ENCODE measurements at regions not wholly inside any gene's neighbourhood (a gene's known extent, or its start where the extent isn't known, plus 50 kb on each side); places are given as distances from the start of the nearest gene placed in this dataset.

GRCh38 chr4:123956204-123956603 lies 559.6 kb downstream of the SPRY1 start:
- no peak for DNase-seq

- no peak for DNase-seq
Observed at GRCh38 chr4:123966990-123967769, 570.6 kb downstream of the SPRY1 start.

GRCh38 chr4:123972031-123972430 lies 575.4 kb downstream of the SPRY1 start:
- DNase-seq = no peak

DNA sequence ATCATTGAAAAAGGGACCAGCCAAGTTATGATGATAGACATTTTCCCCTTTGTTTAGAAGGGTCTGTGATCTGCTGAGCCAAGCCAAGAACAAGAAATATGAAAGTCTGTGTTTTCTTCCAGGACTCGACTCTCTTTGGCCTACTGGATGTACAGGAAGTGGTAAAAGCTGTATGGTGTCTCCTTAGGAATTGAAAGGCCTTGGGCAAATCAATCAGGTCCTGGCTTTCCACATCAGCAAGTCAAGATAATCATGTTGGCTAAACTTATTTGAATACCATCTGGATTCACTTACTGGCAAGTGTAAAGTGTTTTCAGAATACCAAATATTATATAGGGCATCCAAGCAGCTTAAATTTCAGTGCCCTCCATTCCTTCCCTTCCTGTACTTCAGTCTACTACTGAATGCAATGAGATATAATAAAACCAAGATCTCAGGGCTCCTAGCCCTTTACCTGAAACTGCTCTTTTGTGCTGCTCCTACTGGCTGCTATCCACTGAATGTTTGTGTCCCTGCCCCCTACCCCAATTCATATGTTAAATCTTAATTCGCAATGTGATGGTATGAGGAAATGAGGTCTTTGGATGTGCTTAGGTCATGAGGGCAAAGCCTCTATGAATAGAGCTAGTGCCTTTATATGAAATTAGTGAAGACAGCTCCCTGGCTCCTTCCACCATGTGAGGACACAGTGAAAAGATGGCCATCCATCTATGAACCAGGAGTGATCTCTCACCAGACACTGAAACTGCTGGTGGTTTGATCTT lies 578.0 kb downstream of the SPRY1 start:
- no peak for DNase-seq

DNA sequence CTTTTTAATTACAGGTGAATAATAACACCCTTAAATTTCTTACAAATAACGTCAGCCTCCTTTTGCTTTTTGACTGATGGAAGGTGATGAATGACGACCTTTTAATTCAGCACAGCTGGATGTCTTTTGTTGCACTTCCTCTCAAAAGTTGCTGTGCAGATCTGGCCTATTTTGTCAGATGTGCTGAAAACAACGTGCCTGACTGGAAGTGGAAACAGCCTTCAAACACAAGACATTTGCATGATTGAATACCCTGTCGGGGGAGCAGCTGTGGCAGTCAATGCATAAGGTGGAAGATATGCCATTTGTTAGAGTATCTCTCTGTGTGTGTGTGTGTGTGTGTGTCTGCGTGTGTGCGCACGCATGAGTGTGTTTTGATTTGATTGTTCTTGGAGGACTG lies 579.7 kb downstream of the SPRY1 start:
- DNase-seq = no peak

DNA sequence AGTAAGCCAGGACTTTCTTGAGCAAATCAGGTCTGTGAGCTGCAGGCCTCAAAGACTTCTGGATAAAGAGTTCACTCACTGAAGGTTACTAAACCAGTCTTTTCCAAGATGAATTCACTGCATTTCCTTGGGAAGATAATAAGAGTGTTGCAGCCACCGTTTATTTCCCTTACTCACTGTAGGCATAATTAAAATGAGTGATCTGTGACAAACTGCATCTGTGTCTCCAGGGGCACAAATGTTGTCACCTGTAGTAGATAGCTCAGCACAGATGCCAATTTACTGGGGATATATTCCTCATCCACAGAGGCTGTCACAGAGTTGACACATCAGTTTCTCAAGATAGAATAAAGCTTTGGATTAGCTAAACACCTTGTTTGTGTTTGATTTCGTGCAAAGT lies 580.2 kb downstream of the SPRY1 start:
- no peak for DNase-seq

DNA sequence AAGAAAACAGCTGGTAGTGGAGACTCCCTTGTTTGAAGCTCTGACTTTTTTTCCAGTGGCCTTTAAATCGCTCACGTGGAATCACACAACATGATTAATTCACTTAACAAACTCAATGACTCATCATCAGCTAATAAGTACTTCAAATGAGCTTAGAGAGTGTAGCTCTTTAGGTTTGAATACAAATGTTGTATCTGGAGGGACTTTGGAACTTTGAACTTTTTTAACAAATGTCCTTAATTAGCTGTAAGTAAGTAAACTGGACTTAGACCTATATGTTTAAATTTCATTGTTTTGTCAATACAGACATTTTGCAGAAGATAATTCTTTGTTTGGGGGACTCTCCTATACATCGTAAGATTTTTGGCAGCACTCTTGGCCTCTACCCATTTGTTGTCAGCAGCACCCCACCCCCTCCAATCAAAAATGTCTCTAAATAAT lies 581.1 kb downstream of the SPRY1 start:
- DNase-seq = no peak

DNA sequence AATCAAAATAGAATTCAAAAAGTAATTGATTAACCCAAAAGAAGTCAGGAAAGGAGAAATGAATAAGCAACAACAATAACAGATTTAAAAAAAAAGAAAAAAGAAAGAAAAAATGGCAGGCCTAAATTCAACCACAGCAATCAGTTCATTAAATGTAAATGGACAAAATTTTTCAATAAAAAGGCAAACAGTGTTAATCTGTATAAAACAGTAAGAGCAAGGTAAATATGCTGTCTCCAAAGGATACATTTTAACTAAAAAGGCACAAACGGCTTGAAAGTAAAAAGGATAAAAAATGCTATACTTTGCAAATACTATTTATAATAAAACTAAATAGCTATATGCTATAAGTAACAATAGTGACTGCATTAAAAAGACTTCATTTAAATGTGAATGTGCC lies 582.0 kb downstream of the SPRY1 start:
- no peak for DNase-seq

DNA sequence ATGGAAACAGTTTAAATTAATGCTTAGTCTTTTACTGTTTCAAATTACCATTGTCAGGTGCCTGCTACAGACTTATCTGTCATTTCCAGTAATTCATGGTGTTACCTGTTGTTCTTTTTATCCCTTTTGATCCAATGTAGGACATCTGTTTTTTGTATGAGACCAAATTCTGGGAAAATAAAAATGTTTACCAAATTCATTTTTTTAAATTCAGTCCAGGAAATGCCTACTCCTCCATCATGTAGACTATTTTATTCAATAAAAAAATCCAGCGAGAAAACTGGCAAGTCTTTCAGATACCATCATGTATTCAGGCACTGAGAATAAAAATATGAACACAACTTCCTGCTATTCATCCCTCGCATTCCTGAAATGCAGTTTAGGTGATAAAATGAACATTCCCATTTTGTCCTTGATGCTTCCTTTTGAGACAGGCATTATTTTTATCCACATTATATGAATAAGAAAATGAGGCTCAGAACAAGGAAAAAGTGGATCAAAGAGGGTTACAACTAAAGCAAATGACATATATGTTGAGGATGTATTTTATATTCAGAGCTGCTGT lies 584.2 kb downstream of the SPRY1 start:
- DNase-seq = no peak

- DNase-seq = no peak
Observed at GRCh38 chr4:123984886-123985285, 588.3 kb downstream of the SPRY1 start.

DNA sequence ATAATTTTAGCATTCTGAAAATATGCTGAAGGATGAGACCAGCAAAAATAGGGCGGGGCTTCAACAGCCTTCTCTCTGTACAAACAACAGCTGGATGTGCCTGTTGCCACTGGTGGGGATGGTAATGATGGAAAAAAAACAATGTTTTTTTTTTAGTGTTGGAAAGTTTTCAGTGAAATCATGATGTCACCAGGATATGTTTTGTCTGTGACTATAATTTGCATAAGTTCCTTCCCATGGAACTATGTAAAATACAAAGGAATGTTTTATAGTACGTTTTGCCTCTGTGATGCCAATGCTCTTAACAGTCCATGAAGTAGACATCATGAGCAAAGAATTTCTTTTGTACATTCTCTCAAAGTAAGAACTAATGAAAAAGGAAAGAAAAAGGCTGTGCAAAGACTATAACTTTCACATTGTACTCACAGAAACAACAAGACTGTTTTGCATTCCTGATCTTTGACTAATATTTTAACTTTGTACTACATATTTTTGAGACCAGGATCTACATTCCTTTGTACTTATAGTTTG lies 589.7 kb downstream of the SPRY1 start:
- no peak for DNase-seq

GRCh38 chr4:123987408-123987807 lies 590.8 kb downstream of the SPRY1 start:
- no peak for DNase-seq

DNA sequence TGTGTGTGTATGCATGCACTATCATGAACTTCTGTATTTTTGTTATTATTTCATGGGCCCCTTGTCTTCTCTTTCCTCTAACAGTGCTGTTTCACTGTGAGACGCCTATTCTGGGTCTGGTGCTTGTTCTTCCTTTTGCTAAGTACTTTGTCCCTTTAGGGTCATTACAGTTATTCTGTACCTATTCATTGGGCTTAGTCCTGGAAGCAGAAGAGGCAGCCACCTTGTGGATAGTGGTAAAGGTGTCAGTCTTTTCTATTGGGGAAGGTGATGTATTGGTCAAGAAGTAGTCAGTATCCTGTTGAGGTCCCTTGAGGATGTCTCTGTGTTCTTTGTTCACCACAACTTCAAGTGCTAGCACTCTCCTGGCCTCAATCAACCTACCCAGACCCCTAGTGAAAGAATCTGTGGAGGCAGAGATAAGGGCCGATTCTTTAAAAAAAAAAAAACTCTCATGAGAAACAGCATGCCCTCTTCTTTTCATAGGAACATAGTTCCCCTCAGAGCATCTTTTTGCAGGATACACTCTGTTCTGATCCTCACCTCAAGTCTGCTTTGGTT lies 593.8 kb downstream of the SPRY1 start:
- DNase-seq = no peak

DNA sequence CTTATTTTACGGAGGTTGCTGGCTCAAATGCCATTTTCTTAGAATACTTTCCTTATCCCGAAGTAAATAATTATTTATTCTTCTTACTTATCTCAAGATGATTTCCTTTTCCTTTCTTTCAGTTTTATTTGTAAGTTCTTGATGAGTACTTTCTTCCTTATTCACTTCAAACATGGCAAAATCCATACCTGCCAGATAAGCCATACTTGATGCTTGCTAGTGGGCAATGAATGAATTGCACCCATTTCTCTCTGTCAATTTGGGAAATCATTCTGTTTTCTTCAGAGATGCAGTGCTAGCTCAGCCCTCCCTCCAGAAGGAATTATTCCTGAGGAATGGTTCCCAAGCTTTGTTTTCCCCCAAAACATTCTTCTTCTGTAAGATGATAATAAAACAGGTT lies 598.3 kb downstream of the SPRY1 start:
- DNase-seq = no peak

- DNase-seq = no peak
Observed at GRCh38 chr4:123995936-123996335, 599.3 kb downstream of the SPRY1 start.

- no peak for DNase-seq
Observed at GRCh38 chr4:123996718-123997510, 600.3 kb downstream of the SPRY1 start.

GRCh38 chr4:123997776-123998449 lies 601.3 kb downstream of the SPRY1 start:
- no peak for DNase-seq

GRCh38 chr4:124000233-124000632 lies 603.6 kb downstream of the SPRY1 start:
- no peak for DNase-seq

DNA sequence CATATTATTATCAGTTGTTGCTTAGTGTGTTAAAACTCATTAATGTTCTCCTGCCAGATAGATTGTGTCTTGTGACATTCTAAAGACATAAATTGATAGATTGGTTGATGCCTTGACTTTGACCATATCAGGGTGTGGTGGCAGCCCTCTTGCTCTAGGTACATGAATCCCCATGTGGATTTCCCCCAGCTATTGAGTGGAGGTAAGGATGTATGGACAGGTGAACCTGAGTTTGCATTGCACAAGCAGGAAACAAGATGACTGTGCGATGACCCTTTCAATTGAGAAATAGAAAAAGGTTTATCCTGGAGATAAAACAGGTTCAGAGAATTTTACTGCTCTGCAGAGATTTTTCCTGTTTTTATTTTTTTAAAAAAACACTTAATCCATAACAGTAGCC lies 619.2 kb downstream of the SPRY1 start:
- no peak for DNase-seq

DNA sequence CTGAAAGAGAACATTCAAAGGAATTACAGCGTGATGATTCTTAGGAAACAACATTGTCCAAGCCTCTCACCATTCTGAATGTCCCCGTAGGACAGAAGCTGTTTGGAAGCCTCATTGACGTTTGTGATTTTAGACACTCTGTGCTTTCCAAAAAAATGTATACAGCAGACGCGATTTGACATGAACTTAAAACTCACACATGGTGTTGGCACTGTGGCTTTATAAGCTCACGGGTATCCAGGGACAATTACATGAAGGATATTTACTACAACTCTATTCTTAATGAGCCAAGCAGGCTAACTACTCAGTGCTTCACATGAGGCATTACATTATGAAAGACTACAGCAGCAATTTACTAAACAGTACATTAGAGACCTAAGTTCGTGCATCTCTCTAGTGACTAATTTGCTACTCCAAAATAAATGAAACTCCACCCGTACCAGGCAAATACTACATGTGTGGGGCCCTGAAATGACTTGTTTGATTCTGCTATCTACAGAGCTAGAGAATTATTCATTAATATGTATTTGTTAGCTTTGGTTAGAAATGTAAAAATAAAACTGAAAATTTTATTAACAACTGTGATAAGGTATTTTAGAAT lies 620.7 kb downstream of the SPRY1 start:
- DNase-seq = no peak

All from stimulated activated CD4-positive, alpha-beta T cell treated with anti-CD3 and anti-CD28 coated beads, Interleukin-15, amount 100 ng/mL, for 24 hours (primary cell).